ENCODE measurements at regions not wholly inside any gene's neighbourhood (a gene's known extent, or its start where the extent isn't known, plus 50 kb on each side); places are given as distances from the start of the nearest gene placed in this dataset.
A peak's percentile ranks its signal among the peaks of the same experiment; 100 is the strongest.
"Not testable (repeated sequence)": the region's sequence is repeated elsewhere in the genome, so short reads cannot be mapped to it uniquely, and the experiment has no call there.

DNA sequence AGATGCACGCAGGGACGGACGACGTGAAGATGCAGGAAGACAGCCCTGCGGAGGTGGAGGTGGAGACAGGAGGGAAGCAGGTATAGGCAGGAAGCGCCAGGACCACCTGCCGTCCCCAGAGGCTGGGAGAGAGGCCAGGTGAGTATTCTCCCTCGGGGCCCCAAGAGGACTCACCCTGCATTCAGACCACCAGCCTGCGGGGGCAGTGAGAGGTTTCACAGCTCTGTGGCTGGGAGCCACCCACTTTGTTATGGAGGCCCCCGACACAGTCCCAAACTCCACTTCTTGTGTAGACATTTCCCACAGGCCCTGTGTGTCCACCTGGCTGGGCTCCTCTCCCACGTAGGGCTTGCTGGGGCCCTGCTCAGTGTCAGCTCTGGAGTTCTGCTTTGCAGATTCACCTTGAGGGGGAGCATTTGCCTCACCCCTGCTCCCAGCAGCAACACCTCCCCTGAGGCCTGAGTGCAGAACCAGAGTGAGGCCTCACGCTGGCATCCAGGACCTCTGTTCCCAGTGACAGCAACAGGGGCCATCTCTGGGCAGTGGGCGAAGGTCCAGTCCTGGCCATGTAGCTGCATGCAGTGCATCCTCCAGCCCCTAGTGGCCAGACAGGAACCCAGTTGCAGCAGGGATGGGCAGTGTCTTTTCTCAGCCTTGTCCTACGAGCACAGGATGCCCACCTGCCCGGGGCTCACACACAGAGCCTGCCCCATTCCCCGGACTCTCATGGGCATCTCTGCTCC, 119.4 kb upstream of the IQSEC1 start:
- DNase-seq, result no peak

DNA sequence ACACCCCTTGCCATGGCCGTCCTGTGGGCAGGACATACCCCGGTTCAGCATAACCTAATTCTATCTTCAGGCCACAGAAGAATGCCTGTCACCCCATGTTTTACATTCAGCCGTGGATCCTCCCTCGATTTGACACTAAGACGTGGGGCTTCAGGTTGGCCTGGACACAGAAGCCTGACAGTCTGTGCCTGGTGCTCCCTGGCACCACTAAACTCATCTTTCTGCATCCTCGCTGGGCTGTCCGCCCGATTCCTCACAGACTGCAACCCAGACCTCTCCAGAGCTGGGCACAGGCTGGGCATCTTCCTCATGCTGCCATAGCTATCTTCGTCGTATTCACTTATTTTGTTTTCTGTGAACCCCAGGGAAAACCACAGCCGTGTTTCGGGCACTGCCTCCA, 117.8 kb upstream of the IQSEC1 start:
- no peak for DNase-seq

DNA sequence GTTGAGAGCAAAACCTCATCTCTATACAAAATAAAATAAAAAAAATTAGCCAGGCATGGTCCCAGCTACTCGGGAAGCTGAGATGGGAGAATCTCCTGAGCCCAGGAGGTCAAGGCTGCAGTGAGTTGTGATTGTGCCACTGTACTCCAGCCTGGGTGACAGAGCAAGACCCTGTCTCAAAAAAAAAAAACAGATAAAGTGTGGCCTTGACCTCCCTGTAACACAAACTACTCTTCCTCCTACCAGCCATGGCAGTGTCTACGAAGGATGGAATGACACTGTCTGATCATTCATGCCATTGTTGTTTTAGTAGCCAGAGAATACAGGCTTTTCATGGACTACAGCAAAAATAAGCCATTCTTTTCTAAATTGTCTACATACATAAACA, 117.1 kb upstream of the IQSEC1 start:
- DNase-seq, result no peak

DNA sequence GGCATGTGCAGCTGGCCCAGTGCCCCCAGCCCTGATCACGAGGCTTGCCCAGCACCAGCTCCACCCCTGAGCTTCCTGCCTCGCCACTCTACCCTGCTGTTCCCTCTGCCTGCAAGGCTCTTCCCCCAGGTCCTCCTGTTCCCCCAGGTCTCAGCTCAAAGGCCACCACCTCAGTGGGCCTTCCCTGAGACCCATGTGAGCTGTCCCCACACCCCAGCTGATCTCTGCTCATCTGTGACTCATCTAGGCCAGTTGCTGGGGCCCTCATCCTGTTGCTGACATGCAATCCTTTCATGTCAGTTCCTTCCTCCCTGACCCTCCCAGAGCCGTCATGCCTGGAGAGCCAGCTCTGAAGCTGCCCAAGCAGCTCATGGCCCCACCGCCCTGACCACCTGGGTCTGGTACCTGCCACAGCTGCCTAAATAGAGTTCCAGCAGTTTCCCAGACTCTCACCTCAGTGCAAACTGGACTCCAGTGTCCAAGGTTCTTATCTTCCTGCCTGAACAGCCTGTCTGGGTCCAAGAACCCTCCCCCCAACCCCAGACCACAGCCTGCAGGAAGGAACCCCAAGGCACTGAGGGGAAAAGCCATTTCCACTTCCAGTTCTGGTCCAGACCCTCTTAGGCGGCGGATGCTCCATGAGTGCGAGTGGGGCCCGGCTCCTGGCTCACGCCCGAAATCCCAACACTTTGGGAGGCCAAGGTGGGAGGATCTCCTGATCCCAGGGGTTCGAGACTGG, 116.6 kb upstream of the IQSEC1 start:
- DNase-seq, result peak; percentile 29

DNA sequence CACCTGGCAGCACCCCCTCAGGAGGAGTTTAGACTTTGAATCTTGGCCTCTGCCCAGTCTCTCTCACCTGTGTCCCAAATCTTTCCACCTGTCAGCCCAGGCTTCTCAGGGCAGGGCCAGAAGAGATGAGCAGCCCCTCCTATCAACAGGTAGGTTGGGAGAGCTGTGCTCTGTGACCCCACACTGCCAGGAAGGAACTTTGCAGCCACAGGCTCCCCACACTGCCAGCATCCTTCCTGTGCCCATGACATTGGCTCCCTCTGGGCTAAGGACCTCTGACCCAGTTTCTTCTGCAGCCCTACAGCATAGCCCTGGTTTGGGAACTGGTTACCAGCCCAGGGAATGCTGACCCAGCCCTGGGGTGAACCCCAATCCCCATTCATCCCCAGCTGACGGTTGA, 115.7 kb upstream of the IQSEC1 start:
- DNase-seq, result no peak

DNA sequence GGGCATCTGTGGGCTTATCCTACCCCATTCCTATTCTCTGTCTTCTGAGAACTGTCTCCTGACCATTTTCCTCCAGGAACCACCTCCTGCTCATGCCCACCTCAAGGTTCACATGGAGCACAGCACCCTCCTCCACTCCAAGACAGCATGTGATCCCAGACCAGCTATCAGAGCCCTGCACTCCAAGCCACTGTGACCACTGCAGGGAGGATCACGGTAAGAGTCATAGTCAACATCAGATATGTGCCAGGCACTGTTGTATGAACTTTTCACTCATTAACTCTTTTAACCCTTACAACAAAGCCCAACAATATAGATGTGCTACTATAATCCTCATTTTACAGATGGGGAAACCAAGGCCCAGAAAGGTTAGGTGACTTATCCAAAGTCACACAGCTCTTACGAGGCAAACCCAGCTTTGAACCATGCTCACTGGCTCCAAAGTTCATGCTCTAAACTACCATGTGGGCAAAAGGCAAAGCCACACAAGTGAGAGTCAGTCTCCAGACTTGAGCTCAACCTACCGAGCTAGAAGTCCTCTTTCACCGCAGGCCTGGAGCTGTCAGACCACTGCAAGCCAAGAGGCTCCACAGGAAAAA, 115.1 kb upstream of the IQSEC1 start:
- no peak for DNase-seq

DNA sequence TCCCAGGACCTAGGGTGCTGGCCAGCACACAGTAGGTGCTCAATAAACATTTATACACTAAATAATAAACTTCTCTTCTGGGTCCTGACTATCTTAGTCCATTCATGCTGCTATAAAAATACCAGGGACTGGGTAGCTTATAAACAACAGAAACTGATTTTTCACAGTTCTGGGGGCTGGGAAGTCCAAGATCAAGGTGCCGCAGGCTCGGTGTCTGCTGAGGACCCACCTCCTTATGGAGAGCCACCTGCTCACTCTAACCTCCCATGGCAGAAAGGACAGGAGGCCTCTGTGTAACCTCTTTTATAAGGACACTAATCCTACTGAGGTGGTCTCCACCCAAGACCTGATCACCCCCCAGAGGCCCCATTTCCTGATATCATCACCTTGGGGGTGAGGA, 114.4 kb upstream of the IQSEC1 start:
- DNase-seq, result no peak

DNA sequence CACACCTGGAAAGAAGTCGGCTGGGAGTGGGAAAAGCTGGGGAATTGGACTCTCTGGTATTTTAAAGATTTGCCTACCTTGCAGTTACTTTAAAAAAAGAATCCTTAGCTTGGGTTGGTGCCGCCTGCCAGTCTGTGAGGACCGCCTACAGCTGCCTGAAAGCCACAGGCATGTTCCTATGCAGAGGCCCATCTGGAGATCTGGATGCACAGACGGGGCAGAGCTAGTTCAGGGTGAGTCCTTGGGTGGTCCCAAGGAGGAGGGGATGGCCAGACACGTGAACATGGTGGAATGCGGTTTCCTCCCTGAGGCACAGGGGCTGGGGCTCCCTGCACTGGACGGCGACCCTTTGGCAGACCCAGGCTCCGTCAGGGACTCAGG, 113.2 kb upstream of the IQSEC1 start:
- DNase-seq, result no peak

DNA sequence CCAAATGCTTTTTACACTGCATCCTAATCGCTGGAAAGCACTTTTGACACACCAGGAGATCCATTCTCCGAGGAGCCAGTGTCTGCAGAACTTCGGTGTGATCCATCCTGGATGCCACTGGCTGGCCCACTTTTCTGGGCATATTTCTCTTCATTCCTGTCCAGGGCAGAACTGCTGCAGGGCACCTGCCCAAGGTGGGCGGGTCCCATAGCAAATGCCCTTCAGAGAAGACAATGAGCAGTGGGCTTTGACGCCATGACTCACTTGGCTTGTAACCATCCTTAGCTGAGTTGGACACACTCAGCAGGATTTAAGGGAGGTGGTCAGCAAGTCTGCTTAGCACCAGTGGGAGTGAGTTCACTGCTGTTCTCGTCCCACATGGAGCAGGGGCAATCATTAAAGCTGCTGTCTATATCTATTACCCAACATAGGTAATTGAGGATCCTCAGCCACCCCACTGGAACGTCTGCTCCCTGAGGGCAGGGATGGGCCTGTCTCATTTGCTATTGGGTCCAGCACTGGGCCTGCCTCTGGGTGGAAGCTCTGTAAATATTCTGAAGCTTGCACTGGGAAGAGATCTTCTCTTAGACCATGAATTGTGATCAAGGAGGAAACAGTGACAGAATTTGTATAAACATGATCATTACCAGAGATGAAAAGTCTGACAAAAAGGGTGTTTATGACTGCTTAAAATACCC, 112.7 kb upstream of the IQSEC1 start:
- no peak for DNase-seq

DNA sequence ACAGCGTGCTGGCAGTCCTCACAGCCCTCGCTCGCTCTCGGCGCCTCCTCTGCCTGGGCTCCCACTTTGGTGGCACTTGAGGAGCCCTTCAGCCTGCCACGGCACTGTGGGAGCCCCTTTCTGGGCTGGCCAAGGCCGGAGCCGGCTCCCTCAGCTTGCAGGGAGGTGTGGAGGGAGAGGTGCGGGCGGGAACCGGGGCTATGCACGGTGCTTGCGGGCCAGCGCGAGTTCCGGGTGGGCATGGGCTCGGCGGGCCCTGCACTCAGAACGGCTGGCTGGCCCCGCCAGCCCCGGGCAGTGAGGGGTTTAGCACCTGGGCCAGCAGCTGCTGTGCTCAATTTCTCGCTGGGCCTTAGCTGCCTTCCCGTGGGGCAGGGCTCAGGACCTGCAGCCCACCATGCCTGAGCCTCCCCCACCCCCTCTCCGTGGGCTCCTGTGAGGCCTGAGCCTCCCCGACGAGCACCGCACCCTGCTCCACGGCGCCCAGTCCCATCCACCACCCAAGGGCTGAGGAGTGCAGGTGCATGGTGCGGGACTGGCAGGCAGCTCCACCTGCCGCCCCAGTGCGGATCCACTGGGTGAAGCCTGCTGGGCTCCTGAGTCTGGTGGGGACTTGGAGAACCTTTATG, 106.5 kb upstream of the IQSEC1 start:
- DNase-seq, result not testable (repeated sequence)

DNA sequence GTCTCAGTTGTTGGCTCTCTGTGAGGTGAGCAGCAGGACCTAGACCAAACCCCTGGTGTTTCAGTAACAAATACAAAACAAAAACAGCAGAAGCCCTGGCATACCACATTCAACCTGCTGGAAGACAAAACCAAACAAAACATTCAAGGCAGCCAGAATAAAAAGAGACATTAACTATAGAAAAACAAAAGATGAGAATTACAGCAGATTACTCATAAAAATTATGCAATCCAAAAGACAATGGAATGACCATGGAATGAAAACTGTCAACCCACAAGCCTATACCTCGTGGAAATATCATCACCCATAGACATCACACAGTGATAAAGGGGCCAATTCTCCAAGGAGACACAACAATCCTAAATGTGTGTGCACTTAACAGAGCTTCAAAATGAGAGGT, 106.0 kb upstream of the IQSEC1 start:
- DNase-seq, result no peak

DNA sequence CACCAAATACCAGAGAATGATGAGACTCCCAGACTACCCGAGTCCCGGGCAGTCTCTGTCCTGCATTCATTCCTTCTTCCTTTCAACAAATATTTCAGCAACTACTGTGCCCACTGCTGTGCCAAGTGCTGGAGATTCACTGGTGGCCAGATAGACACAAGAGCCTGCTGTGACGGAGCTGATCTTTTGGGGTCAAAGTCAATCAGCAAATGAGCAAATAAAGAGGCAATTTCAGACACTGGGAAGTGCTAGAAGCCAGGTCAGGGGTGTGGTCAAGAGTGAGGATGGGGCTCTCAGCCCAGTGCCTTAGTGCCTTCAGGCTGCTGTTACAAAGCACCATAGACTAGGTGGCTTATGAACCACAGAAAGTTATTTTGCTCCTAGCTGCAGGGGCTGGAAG, 104.9 kb upstream of the IQSEC1 start:
- DNase-seq, result no peak

DNA sequence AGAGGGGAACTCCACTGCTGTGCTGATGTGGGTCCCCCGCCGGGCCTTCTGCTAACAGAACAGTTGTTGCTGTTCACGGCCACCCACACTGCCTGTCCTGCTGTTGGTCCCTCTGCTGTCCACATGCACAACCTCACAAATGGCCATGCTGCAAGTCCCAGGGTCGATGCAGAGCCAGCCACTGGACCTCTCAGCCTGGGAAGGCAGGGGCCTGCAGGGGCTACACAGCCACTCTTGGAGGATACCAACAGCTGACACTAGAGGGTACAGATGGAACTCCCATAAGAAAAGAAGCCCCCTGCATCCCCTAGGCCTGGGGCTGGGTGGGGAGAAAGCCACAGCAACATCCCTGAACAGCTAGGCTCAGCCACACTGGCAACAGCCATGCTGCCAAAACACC, 104.4 kb upstream of the IQSEC1 start:
- DNase-seq, result no peak

DNA sequence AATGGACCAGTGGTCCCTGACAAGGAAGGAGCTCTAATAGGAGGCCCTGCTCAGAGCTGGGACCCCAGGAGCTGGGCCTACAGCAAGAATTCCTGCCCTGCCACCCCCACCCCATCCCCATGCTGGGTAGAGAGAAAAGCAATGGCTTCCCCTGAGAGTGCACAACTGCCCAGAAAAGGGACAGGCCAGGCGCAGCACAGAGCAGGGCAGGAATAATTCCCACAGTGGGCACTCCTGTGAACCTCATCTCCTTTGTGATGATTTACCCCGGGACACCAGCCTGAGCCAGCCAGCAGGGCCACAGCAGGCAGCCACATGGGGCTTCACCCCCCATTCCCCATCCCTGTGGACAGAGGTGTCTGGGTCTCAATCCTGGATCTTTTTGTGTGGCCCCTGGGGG, 104.0 kb upstream of the IQSEC1 start:
- no peak for DNase-seq

DNA sequence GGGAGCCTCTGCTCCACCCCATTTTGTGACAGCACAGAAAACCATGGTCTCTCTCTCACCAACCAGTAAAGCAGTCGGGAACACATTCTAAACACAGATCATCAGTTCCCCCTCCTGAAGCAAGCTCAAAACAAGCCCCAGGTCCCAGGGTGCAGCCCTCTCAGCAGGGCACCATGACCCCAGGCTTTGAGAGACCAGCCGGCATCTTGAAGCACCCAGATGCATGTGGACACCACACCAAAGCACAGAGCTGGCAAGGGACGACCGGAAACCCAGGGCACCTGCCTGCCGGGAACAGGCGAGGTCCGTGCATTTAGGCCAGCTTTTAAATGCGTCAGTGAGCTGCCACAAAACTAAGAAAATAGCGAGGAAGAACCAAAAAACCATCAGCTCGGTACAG, 103.2 kb upstream of the IQSEC1 start:
- no peak for DNase-seq

DNA sequence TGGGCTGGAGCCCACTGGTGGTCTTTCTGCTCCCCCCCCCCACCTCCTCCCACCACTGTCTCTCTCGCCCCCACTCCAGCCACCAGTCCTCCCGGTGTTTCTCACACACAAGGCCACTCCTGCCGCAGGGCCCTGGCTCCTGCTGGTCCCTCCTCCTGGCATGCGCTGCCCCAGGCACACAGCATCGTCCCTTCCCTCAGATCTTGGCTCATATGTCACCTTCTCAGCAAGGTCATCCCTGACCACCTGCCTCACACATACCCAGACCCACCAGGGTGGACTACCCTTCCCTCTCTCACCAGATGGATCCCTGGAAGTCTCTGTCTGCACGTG, 101.5 kb upstream of the IQSEC1 start:
- DNase-seq, result no peak

DNA sequence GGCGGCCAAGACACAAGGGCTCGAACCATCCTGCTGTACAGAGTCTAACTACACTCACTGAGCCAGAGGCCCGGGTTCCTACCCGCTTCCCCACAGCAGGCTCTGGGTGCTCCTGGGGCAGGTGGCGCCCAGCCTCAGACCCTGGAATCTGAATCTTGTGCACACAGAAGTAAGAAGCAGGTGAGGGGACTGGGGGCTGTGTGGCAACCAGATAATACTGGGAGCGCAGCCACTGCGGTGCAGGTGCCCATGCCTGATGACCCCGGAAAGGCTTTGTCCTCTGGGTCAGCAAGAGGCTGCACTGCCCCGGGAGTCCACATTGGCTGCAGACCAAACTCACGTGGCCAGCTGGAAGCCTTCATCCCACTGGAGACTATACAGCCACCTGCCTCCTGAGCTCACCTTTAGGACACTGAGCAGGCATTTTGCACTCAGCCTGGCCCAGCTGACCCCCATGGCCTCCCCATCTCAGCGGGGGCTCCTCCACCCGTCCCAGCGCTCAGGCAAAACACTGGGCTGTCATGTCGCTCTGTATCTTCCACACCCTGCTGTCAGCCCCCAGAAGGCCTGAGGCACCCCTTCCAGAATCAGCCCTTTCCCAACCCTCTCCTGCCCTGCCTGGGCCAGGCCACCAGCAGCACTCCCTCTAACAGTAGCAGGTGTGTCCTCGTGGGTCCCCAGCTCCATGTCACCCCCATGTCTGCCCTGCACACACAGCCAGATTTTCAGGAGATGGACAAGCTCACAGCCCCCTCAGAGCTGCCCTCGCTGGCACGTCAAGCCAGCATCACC, 101.0 kb upstream of the IQSEC1 start:
- no peak for DNase-seq

DNA sequence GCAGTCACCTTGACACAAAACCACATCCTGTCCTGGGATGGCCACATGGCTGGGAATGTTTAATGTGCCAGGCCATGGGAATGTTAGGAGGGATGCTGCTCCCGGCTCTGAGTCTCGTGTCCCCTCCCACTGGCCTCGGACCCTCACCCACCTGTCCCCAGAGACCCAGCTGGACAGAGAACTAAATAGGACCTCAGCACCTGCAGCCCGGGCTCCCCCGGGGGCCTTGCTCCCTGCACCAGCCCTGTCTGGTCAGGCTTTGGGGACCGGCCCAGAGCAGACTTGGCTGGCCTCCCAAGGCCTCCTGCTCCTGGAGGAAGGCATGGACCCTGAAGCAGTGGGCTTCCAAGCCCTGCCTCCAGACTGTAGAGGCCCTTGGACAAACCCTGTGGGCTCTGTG, 100.0 kb upstream of the IQSEC1 start:
- no peak for DNase-seq

DNA sequence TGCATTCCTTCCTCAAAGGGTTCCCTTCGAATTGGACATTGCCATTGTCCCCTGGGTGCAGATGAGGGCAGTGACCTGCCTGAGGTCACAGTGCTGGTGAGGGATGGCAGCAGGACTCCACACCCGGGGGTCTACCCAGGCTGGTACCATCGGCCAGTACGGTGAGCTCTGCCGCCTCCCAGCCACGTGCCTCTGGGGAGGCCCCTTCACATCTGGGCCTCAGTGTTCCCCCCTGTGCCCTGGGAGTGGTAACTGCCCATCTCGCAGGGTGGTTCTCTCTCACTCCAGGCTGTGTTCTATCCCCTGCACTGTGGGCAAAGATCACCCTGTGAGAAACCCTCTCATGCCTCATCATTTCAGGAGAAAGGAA, 99.4 kb upstream of the IQSEC1 start:
- DNase-seq, result no peak

DNA sequence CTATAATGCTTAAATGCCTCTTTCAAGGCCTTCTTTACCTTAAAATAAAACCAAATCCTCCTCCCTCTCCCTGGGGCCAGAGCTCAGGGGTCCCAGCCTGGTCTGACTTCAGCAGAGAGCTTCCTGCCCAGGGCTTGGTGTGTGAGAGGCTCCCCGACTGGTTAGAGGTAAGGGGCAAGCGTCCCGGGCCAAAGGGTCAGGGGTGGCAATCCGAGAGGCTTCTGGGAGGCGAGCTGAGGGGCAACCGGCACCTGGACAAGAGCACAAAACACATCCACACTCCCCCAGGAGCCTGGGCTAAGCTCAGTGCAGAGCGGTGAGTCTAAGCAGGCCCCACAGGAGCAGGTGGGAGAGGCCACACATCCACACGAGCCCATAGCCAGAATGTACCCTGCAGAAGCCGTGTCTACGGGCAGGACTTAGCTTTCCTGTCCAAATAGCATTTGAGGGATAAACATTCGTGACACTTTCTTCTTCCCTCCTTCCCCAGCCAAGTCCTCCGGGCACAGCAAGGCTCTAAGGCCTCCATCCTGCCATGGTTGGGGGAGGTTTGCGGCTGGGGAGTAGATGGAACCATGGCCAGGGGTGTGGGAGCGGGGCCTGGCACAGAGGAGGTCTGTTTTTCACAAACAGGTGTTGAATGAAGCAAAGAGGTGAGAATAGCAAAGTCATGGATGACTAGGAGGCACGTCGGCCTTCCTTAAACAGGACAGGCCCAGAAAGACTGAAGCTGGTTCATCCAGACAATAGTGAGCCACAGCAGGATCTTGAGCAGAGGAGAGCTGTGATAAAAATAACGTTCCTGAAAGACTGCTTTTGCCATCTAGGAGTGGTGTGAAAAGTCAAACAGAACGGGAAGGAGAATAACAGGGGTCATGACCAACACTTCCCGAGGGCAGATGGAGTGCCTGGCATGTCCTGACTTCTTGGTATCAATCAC, 98.7 kb upstream of the IQSEC1 start:
- no peak for DNase-seq

DNA sequence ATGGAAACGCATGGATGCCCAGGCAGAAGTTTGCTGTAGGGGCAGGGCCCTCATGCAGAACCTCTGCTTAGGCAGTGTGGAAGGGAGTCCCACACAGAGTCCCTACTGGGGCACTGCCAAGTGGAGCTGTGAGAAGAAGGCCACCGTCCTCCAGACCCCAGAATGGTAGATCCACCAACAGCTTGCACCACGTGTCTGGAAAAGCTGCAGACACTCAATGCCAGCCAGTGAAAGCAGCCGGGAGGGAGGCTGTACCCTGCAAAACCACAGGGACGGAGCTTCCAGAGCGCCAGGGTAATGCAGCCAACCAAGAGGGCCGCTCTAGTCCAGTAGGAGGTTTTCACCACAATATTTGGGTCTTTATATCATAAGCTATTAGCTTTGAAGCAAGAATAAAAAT, 97.1 kb upstream of the IQSEC1 start:
- no peak for DNase-seq

DNA sequence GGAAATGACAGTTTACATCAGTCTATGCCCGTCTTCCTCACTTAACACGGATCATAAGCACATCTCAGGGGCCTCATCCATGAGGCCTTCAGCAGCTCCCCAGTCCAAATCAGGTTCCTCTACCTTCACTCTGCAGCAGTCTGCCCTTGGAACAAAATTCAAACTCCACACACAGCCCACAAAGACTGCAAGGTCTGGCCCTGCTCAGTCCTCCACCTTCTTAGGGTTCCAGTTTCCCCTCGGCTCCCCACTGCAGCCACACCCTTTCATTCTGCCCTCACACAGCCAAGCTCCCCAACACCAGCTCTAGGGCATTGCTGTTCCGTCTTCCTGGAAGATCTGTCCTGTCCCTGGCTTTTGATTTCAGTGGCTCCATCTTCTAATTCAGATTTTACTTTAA, 95.2 kb upstream of the IQSEC1 start:
- no peak for DNase-seq

Data from GF-D8 (cell line).